ENCODE measurements at regions not wholly inside any gene's neighbourhood (a gene's known extent, or its start where the extent isn't known, plus 50 kb on each side); places are given as distances from the start of the nearest gene placed in this dataset.

GRCh38 chr2:122980671-122981070 lies 1044.4 kb upstream of the CNTNAP5 start:
- Histone ChIP-seq H3K36me3 (ENCODE audit: control insufficient read depth in 4 of 4, insufficient read depth in 4 of 4, low read length in 4 of 4) (no peaks in the 10 kb centered on the region), H3K27me3 (ENCODE audit: control insufficient read depth in 3 of 3, insufficient read depth in 3 of 3, low read length in 2 of 3) (no peaks in the 10 kb centered on the region), H3K27ac (ENCODE audit: low read depth in 1 of 2, low read length in 1 of 2) (no peak overlapping the region), H3K4me1 (ENCODE audit: control insufficient read depth in 5 of 5, insufficient read depth in 5 of 5, low read length in 5 of 5) (no peaks in the 10 kb centered on the region), H3K4me3 (no peak overlapping the region), H3K9me3 (ENCODE audit: control insufficient read depth in 4 of 4, insufficient read depth in 3 of 4, low read length in 3 of 4) (no peaks in the 10 kb centered on the region), H3K9ac (ENCODE audit: insufficient read depth in 1 of 2, low read length in 2 of 2) (no peak overlapping the region)
- TF ChIP-seq CTCF (IDR thresholded peaks at IDR 0.05; ENCODE audit: control extremely low read depth, extremely low read depth), result no peak
- ATAC-seq (ENCODE audit: insufficient read depth, low FRiP score) (no peak), DNase-seq (peak; percentile 42 to 65 (median 62))
- 27 to 37% methylated on average over 5 of the region's 5 CpGs for WGBS, 2 donors

GRCh38 chr2:122982936-122983335 lies 1042.2 kb upstream of the CNTNAP5 start:
- TF ChIP-seq CTCF (IDR thresholded peaks at IDR 0.05; ENCODE audit: control extremely low read depth, extremely low read depth), result no peak

GRCh38 chr2:122988395-122989221 lies 1036.5 kb upstream of the CNTNAP5 start:
- Histone ChIP-seq H3K4me3 (no peak overlapping the region), H3K36me3 (ENCODE audit: control insufficient read depth in 4 of 4, insufficient read depth in 4 of 4, low read length in 4 of 4) (no peaks in the 10 kb centered on the region), H3K9ac (ENCODE audit: insufficient read depth in 1 of 2, low read length in 2 of 2) (no peak overlapping the region), H3K9me3 (ENCODE audit: control insufficient read depth in 4 of 4, insufficient read depth in 3 of 4, low read length in 3 of 4) (peaks cover 0 to 3% (median 0%) of the 10 kb centered on the region in 4 donors), H3K4me1 (ENCODE audit: control insufficient read depth in 5 of 5, insufficient read depth in 5 of 5, low read length in 5 of 5) (no peaks in the 10 kb centered on the region), H3K27me3 (ENCODE audit: control insufficient read depth in 3 of 3, insufficient read depth in 3 of 3, low read length in 2 of 3) (no peaks in the 10 kb centered on the region), H3K27ac (ENCODE audit: low read depth in 1 of 2, low read length in 1 of 2) (no peak overlapping the region)
- DNase-seq, result no peak
- no peak for ATAC-seq (ENCODE audit: insufficient read depth, low FRiP score)
- WGBS, 2 donors, result 83 to 85% methylated on average over 8 of the region's 8 CpGs
- TF ChIP-seq CTCF (IDR thresholded peaks at IDR 0.05; ENCODE audit: control extremely low read depth, extremely low read depth), result no peak

More at GRCh38 chr2:122982936-122983335, 1042.2 kb upstream of the CNTNAP5 start:
- H3K9ac ChIP-seq (ENCODE audit: insufficient read depth in 1 of 2, low read length in 2 of 2), result no peak overlapping the region
- H3K9me3 ChIP-seq (ENCODE audit: control insufficient read depth in 4 of 4, insufficient read depth in 3 of 4, low read length in 3 of 4), result no peaks in the 10 kb centered on the region
- ATAC-seq (ENCODE audit: insufficient read depth, low FRiP score), result no peak
- no peak overlapping the region for H3K27ac ChIP-seq (ENCODE audit: low read depth in 1 of 2, low read length in 1 of 2)
- no peaks in the 10 kb centered on the region for H3K36me3 ChIP-seq (ENCODE audit: control insufficient read depth in 4 of 4, insufficient read depth in 4 of 4, low read length in 4 of 4)
- no peaks in the 10 kb centered on the region for H3K4me1 ChIP-seq (ENCODE audit: control insufficient read depth in 5 of 5, insufficient read depth in 5 of 5, low read length in 5 of 5)
- DNase-seq, result peak in 2 of 3 donors; percentile 4 to 11
- H3K27me3 ChIP-seq (ENCODE audit: control insufficient read depth in 3 of 3, insufficient read depth in 3 of 3, low read length in 2 of 3), result no peaks in the 10 kb centered on the region
- 55 to 79% methylated on average over 1 of the region's 1 CpG for WGBS, 2 donors
- no peak overlapping the region for H3K4me3 ChIP-seq
